GM18907 (cell line): ENCODE measurements at regions not wholly inside any gene's neighbourhood (a gene's known extent, or its start where the extent isn't known, plus 50 kb on each side); places are given as distances from the start of the nearest gene placed in this dataset.

Experiments used
- ATAC-seq: cut with Tn5 transposase; IDR thresholded peaks from one replicate; pipeline ENCODE4 v1.9.1; 2021; ENCODE audit warnings: mild to moderate bottlenecking, moderate library complexity; ENCODE audit not compliant: unreplicated experiment

DNA sequence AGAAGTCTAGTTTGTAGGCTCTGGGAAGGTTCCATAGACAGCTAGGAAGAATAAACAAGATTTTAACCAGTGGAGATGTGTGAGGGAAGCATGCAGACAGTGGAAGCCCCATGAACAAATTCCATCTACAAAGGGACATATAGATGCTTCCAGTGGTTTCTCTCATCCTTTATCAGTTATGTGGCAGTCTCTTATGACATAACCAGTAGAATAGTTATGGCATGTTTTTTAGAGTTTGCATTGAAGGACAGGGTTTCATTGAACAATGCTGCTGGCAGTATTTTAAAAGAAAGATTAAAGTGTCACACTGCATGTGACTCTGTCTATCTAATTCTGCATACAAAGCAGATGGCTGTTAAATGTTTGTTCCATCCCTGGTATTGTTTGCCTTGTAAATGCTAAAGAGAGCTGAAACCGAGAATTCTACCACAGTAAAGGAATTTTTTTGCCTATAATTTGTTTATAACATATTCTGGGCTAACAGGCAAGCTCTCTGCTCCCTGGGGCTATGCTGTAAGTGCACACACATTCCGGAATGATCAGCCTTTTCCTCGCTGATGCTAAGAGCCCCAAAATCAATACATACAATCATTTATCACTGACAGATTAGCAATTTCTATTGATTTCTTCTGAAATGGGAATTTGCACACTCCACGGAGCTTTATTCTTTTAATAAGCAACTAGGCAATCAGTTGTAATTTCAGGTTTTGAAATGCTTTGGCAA lies 76.8 kb upstream of the PELI1 start:
- ATAC-seq = no peak

- ATAC-seq = no peak
Observed at GRCh38 chr2:64221935-64222334, 77.7 kb upstream of the PELI1 start.

GRCh38 chr2:64222351-64222750 lies 78.1 kb upstream of the PELI1 start:
- ATAC-seq = no peak

GRCh38 chr2:64223055-64223454 lies 78.8 kb upstream of the PELI1 start:
- ATAC-seq = peak; percentile 58

- ATAC-seq = no peak
Observed at GRCh38 chr2:64225491-64225890, 81.3 kb upstream of the PELI1 start.

DNA sequence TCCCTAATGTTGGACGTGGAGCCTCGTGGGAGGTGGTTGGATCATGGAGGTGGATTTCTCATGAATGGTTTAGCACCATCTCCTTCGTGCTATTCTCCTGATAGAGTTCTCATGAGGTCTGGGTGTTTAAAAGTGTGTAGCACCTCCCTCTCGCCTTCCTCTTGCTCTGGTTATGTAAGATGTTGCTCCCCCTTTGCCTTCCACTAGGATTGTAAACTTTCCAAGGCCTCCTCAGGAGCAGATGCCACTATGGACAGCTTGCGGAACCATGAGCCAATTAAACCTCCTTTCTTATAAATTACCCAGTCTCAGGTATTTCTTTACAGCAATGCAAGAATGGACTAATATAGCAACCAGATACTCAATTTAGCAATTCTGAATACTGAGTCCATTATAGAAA lies 82.4 kb upstream of the PELI1 start:
- ATAC-seq = no peak

- ATAC-seq = no peak
Observed at GRCh38 chr2:64227603-64228125, 83.4 kb upstream of the PELI1 start.

DNA sequence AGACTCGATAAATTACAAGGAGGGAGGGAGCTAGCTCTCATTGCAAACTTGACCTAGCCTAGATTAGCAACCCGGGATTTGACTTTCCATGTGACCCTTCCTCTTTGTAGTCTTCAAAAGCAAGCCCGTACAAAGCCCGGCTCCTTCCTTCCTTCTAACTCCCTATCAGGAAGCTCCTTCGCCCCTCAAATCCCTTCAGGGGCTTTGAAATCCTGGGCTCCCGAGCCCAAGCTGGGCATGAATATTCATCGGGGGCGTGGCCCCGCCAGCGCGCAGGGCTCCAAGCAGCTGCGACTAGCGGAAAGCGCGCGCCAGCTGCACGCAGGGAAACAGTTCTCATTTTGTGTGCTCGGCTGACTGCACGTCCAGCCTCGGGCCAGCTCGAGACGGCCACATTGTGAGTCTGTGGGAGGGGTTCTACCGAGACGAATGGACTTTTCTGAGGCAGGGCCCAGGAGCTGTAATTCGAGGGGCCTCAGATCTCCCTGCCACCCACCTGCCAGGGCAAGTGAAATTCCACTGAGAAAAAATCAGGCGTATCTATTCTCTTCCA lies 84.0 kb upstream of the PELI1 start:
- ATAC-seq = peak; percentile 93

DNA sequence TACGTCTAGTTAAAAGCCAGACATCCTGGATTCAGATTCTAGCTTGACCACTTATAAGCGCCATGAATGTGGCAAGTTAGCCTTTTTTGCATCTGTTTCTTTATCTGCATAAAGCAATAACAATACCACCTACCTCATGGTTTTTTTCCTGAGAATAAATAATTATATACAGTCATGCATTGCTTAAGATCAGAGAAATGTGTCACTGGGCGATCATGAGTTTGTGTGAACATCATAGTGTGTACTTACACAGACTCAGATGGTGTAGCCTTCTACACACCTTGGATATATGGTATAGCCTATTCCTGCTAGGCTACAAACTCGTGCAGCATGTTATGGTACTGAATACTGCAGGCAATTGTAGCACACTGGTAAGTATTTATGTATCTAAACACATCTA lies 84.7 kb upstream of the PELI1 start:
- ATAC-seq = no peak

DNA sequence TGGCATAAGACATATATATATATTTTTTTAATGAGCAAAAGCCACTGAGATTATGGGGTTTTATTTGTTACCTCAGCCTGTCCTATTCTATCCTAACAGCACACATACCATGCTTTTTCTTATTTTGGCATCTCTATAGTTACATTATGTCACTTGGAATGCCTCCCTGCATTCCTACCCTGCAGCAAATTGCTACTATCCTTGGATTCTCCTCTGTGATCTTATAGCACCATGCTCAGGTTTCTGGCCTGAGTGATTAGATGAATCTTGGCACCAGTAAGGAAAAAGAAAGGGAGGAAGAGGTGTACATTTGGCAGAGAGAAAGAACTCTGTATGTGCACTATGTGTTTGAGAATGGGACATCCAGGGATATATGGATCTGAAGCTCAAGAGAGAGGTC lies 86.3 kb upstream of the PELI1 start:
- no peak for ATAC-seq

- no peak for ATAC-seq
Observed at GRCh38 chr2:64232266-64232665, 88.0 kb upstream of the PELI1 start.

DNA sequence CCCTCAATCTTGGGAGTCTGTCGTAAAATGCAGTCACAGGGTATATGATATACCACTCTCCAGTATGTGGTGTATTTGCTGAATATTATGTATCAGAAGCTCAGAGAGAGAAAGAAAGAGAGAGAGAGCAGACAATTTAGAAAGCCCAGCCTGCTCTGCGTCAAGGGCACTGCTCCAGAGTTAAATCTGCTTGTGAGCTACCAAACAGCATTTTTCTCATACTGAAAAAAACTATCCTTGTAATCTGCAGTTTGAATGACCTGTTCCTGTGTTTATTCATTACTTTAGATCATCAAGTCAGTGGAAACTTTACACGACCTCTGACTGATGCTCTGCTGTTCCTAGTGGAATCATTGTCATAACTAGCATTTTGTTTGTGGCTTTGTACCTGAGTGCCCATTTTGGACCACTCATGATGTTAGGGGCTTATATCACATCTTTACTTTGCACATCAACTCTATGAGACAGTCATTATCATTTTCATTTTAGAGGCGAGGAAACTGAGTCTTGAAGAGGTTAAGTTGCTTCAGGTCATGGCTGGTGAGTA lies 89.2 kb upstream of the PELI1 start:
- ATAC-seq = no peak

GRCh38 chr2:64234150-64234549 lies 89.9 kb upstream of the PELI1 start:
- no peak for ATAC-seq

DNA sequence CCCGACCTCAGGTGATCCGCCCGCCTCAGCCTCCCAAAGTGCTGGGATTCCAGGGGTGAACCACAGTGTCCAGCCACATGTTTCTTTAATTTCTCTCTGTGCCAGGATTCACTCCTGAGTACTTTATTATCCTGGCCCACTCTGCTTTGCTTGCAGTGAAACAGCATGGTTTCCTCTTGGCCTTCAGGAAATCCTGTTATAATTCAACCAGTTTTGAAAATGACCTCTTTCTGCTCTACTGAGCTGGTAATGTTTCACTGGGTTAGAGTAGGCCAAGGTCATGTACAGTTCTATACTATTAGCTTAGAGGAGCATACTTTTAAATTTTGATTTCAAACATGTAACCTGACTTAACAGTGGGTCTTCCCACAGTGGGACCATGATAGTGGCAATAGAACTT lies 90.6 kb upstream of the PELI1 start:
- ATAC-seq = no peak

DNA sequence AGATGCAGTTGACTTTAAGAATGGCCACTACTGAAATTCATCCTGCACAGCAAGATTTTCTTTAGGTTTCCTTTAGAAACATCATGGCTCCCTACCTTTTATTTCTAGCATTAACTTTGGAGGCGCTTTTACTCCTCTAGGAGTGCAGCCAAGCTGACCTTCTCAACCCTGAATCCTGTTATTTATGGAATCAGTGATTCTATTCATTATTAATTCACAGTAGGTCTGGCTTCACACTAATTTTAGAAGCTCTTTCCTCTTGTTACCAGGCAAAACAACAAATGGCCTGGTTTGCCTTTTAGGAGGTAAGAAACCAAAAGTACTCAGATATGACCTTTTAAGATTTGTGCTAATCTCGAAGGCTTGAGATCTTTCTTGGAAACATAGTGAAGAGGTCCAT lies 93.0 kb upstream of the PELI1 start:
- ATAC-seq = no peak

- no peak for ATAC-seq
Observed at GRCh38 chr2:64238799-64239198, 94.6 kb upstream of the PELI1 start.

- ATAC-seq = no peak
Observed at GRCh38 chr2:64243081-64244036, 99.1 kb upstream of the PELI1 start.

DNA sequence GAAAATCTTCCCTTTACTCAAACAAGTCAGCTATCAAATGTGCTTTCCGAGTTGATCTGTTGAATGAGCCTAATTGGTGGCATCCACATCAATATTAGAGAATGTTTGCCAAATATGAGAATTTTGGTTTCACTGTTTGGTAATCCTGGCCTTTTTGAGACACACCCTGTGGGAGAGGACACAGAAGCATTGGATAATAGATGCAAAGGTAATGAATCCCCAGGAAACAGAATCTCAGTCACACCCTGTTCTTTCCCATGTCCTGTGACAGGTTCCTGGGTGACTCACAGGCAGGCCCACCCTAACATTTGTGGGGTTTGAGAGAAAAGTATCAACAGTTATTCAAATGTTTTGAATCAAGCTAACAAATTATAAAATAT lies 99.8 kb upstream of the PELI1 start:
- ATAC-seq = no peak

- no peak for ATAC-seq
Observed at GRCh38 chr2:64245631-64246030, 101.4 kb upstream of the PELI1 start.

- no peak for ATAC-seq
Observed at GRCh38 chr2:64246962-64247361, 102.7 kb upstream of the PELI1 start.

DNA sequence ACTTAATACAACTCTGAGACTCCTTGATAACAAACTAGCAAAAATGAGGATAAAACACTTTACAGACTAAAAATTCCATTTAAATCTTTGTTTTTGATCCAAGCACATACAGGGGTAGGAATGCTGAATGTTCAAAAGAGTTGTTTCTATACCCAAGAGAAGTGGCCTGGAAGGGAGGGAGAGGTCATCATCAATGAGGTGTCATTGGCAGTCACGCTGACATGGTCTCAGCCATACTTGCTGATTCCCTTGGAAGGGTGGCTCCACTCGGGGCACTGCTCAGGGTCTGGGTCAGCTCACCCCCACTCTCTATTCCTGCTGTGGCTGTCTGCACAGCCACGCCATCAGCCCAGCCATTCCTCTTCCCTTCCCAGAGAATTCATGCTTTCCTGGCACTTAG lies 105.2 kb upstream of the PELI1 start:
- ATAC-seq = no peak
